ENCODE measurements at regions not wholly inside any gene's neighbourhood (a gene's known extent, or its start where the extent isn't known, plus 50 kb on each side); places are given as distances from the start of the nearest gene placed in this dataset.

DNA sequence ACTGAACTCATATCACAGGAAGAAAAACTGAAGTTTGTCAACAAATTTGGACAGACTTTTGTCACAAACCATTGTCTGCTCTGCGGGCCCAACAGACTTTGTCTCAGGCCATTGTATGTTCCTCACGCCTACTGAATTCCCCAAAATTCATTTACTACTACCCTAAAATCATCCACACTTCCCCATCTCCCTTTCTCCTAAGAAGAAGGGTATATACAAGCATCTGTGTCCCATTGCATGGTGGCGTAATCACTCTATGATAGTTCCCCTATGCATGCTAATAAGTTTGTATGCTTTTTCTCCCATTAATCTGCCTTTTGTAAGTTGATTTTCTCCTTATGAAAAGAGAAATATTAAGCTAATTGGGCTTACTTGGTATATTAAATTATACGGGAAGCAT is 54.9 kb upstream of the ATF3 start:
- TF ChIP-seq, protein P1, sequence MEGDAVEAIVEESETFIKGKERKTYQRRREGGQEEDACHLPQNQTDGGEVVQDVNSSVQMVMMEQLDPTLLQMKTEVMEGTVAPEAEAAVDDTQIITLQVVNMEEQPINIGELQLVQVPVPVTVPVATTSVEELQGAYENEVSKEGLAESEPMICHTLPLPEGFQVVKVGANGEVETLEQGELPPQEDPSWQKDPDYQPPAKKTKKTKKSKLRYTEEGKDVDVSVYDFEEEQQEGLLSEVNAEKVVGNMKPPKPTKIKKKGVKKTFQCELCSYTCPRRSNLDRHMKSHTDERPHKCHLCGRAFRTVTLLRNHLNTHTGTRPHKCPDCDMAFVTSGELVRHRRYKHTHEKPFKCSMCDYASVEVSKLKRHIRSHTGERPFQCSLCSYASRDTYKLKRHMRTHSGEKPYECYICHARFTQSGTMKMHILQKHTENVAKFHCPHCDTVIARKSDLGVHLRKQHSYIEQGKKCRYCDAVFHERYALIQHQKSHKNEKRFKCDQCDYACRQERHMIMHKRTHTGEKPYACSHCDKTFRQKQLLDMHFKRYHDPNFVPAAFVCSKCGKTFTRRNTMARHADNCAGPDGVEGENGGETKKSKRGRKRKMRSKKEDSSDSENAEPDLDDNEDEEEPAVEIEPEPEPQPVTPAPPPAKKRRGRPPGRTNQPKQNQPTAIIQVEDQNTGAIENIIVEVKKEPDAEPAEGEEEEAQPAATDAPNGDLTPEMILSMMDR (conservative IDR thresholded peaks at IDR 0.05; ENCODE audit: low read length): no peak
- TF ChIP-seq EZH2phosphoT487 (IDR thresholded peaks at IDR 0.05; ENCODE audit: borderline replicate concordance): no peak

Measured in Loucy (cell line).